ENCODE measurements at regions not wholly inside any gene's neighbourhood (a gene's known extent, or its start where the extent isn't known, plus 50 kb on each side); places are given as distances from the start of the nearest gene placed in this dataset.
A peak's percentile ranks its signal among the peaks of the same experiment; 100 is the strongest.

- TF ChIP-seq, protein P1, sequence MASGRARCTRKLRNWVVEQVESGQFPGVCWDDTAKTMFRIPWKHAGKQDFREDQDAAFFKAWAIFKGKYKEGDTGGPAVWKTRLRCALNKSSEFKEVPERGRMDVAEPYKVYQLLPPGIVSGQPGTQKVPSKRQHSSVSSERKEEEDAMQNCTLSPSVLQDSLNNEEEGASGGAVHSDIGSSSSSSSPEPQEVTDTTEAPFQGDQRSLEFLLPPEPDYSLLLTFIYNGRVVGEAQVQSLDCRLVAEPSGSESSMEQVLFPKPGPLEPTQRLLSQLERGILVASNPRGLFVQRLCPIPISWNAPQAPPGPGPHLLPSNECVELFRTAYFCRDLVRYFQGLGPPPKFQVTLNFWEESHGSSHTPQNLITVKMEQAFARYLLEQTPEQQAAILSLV (tag; IDR thresholded peaks at IDR 0.05): no peak
- TF ChIP-seq POLR2AphosphoS5 (IDR thresholded peaks at IDR 0.05; ENCODE audit: control insufficient read depth, insufficient read depth, low read depth, low read length) (no peak), L3MBTL2 (IDR thresholded peaks at IDR 0.05) (no peak), ZNF197 (CRISPR knock-in tag; IDR thresholded peaks at IDR 0.05; ENCODE audit: low read depth) (no peak), MYC (IDR thresholded peaks at IDR 0.05; ENCODE audit: low read depth, low read length) (no peak), MYC (CRISPR knock-in tag; IDR thresholded peaks at IDR 0.05; ENCODE audit: borderline replicate concordance, low read depth) (no peak), ATF7 (IDR thresholded peaks at IDR 0.05) (no peak), PRMT5 (CRISPR knock-in tag; IDR thresholded peaks at IDR 0.05) (no peak), ZNF717 (CRISPR knock-in tag; IDR thresholded peaks at IDR 0.05) (no peak), MCM2 (IDR thresholded peaks at IDR 0.05; ENCODE audit: low read depth) (no peak), ZNF407 (IDR thresholded peaks at IDR 0.05; ENCODE audit: low read depth) (no peak), ZNF354B (CRISPR knock-in tag; IDR thresholded peaks at IDR 0.05) (no peak), OTX1 (CRISPR knock-in tag; IDR thresholded peaks at IDR 0.05) (0 out of 2 replicates have a peak, but pooled peaks have one; percentile 60), NR2C1 (IDR thresholded peaks at IDR 0.05) (no peak), NR2C1 (tag; IDR thresholded peaks at IDR 0.05) (no peak), MAFF (IDR thresholded peaks at IDR 0.05; ENCODE audit: low read length) (peak; percentile 81), BRCA1 (IDR thresholded peaks at IDR 0.05) (no peak), BRCA1 (CRISPR knock-in tag; IDR thresholded peaks at IDR 0.05) (no peak), ZNF696 (CRISPR knock-in tag; conservative IDR thresholded peaks at IDR 0.05) (no peak), ZNF764 (CRISPR knock-in tag; IDR thresholded peaks at IDR 0.05; ENCODE audit: low read depth) (no peak), FOXJ2 (tag; IDR thresholded peaks at IDR 0.05) (no peak)
- TF ChIP-seq, protein P2, sequence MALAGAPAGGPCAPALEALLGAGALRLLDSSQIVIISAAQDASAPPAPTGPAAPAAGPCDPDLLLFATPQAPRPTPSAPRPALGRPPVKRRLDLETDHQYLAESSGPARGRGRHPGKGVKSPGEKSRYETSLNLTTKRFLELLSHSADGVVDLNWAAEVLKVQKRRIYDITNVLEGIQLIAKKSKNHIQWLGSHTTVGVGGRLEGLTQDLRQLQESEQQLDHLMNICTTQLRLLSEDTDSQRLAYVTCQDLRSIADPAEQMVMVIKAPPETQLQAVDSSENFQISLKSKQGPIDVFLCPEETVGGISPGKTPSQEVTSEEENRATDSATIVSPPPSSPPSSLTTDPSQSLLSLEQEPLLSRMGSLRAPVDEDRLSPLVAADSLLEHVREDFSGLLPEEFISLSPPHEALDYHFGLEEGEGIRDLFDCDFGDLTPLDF (CRISPR knock-in tag; IDR thresholded peaks at IDR 0.05): 0 out of 2 replicates have a peak, but pooled peaks have one; percentile 3
These were observed 91.8 kb upstream of the CLDN5 start (continued) for GRCh38 chr22:19615867-19616581.
